Activated naive CD8-positive, alpha-beta T cell treated with anti-CD3 and anti-CD28 coated beads, Interleukin-2, amount 50 U/mL, for 16 hours (primary cell): ENCODE measurements at regions not wholly inside any gene's neighbourhood (a gene's known extent, or its start where the extent isn't known, plus 50 kb on each side); places are given as distances from the start of the nearest gene placed in this dataset.
"Not testable (repeated sequence)": the region's sequence is repeated elsewhere in the genome, so short reads cannot be mapped to it uniquely, and the experiment has no call there.

Source experiments
- DNase-seq: peaks from one replicate; pipeline ENCODE4 v3.0.0-alpha.2; 2020; ENCODE audit warnings: low read depth, low spot score

DNA sequence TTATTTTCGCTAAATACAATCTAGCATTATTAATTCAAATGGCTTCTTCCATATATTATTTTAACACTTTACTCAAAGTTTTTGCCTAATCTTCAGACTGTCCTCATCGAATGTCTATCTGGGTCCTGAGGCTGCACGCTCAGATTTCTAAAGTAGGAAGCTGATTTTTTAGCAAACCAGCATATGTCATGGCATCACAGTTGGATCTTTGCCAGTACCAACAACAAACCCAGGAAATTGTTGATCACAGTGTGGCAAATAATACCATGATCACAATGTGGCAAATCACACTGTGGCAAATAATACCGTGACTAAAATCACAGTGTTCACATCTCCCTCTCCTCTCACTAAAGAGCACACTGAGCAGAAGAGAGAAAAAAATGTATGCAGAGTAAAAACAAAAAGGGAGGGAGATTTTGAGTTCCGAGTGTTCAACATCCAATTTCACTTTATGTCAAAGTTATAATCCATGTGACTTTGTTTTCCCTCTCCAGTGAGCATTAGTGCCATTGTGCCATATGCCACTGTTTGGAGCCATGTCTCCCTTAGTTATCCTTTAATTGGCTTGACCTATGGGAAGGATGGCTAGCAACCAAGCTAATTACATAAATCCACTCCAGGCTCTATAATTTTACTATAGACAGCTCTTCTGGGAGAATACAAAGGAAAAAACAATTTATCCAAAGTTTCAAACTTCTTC is 1059.6 kb downstream of the HACE1 start:
- no peak for DNase-seq

- no peak for DNase-seq
Measured at GRCh38 chr6:103798166-103798565, 1061.6 kb downstream of the HACE1 start.

DNA sequence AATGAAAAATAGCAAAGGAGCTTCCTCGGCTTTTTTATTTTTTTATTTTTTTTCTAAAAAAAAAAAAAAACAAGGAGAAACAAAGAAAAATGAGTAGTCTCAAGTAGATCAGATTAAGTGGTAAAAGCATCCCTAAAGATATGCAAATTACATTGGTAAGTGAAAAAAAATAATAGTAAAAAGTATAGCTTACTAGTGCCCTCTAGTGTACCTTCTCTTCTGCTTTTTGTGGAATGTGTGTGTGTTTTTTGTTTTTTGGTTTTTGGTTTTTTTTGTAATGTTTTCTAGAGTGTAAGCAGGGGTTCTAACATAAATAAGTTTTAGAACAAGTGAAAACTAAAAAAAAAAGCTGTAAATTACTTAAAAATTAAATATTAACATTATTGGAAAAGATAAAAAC is 1062.0 kb downstream of the HACE1 start:
- no peak for DNase-seq

DNA sequence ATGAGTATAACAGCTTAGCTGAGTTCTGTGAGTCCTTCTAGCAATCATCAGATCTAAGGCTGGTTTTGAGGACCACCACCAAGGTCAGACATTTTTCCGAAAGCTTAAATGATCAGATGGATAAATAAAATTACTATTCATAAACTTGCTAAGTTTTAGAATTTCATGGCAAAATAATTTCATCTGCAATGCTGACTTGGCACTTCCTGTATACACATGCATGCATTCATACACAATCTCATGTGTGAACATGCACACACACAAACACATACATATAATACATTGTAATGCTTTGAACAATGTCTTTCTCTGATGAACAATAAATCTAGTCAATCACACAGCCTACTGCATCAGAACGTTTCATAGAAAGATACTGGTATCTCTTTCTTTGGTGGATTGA is 1068.3 kb downstream of the HACE1 start:
- DNase-seq, result no peak

DNA sequence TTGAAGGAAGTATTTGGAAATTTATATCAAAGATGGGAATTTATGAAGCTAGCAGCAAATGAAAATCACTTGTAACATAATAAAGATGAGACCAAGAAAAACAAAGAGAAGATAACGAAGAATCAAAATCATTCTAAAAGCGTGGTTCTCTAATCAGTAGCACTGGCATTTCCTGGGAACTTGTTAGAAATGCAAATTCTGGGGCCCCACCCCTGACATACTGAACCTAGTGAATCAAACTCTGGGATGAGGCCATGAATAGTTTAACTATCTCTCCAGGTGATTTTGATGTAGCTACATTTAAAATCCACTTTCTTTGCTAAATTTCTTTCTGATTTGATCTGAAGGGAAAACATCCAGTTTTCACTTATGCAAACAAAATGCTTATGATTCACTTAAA is 1075.6 kb downstream of the HACE1 start:
- DNase-seq, result no peak

DNA sequence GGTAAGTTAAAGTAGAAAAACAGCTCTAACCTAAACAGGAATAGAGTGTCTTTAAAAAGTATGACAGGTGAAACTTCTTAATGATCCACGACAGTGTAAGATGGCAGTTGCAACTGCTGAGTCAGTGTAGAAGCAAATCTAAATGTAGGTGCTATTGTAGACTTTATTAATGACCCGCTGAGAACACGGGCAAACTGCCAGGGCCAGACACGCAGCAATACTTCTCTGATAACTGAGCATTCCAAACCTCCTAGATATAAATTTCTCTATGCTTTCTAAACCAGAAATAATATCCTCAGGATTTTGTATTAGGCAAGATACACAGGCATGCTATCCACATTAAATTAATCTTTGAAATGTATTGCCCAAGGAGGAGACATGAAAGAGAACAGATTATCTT is 1076.4 kb downstream of the HACE1 start:
- no peak for DNase-seq

- DNase-seq, result no peak
Measured at GRCh38 chr6:103769431-103769830, 1090.3 kb downstream of the HACE1 start.

DNA sequence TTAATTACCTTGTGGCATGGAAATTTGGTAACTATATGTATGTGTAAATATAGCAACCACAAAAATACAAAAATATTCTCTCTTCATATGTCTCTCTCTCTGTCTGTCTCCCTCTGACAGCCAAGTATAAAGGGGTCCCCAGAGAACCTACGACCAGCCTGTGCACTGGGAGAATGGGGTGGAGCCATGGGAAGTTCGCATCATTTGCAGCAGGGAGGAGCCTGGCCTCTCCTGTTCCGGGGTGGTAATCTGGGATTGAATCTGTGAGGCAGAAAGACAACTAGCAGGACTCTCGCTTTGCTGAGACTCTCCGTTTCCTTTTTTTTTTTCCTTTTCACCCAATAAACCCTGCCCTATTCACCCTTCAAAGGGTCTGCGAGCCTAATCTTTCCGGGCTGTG is 1109.1 kb downstream of the HACE1 start:
- DNase-seq, result no peak

DNA sequence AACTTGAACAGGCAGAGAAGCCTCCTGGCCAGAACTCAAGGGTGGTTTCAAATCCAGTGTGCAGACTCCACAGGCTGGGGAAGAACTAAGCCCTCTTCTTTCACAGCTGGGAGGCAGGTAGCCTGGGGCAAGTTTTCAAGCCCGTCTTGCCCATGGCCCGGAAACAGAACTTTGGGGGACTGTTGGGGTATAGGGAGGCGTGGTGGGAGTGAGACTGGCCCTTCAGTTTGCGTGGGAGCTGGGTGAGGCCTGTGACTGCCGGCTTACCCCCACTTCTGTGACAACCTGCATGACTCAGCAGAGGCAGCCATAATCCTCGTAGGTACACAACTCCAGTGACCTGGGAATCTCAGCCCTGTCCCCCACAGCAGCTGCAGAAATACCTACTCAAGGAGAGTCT is 1125.7 kb downstream of the HACE1 start:
- DNase-seq, result no peak

DNA sequence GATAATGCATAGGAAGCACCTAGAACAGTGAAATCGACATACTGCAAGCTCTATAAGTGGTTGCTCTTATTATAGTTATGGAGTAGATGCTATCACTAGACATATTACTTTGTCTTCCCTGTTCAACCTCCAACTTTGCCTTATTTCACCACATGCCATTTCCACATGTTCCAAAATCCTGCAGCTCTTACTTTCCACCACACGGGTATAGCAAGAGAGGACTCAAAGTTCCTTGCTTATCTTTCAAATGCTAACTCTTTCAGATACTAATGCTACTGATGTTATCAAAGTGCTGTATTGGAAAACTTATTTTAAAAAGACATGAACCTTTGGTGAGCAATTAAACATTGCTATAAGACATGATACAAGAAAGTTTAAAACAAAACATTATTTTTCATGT is 1130.1 kb downstream of the HACE1 start:
- no peak for DNase-seq

DNA sequence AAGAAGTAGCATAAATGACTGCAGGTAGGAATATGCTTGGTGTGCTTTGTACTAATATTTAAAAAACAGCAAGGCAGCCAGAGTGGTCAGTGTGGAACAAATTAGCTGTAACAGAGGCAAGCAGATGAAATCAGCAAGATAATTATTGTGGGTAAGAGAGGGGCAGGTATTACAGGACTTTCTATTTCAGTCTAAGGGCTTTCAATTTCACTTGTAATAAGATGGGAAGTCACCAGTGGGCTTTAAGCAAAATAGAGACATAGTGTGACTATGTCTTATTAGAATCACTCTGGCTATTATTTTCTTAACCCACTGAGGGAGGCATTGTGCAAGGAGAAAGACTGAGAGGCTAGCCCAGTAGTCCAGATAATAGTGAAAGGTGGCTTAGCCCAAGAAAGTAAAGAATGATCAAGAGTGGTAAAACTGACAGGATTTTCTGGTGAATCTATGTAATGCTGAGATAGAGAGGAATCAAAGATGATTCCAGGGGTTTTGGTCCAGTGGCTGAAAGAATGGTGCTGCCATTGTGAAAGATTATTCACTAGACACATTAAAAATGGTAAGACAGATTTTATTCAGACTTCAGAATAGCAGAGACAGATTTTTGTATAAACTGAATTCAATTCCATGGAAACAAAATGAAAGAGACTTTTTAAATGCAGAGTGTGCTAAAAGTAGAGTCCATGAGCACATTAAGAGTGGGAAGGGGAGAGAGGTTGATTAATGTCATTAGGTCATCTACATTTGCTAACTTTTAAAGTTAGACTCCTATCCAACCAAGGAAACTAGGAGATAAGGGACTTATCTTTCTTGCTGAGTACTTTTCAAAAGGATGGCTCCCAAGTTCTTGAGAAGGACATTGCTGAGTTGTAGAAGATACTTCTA is 1136.0 kb downstream of the HACE1 start:
- no peak for DNase-seq

DNA sequence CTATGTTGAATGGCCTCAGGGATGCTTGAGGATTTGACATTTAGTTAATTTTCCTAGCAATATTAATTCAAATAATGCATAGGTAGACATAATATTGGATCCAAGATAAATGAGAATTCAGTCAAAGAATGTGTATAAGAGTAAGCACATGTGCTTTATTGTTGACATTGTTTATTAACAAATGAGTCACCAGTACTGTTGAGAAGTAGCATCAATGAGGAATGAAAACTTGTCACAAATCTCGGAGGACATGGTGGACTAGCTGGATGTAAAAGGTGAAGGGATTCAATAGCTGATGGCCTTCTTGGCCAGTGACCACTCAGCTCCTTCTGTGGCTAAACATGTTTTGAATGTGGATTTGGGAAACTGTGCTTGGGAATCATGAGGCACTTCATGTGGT is 1137.0 kb downstream of the HACE1 start:
- DNase-seq, result no peak

GRCh38 chr6:103721923-103722322 is 1137.8 kb downstream of the HACE1 start:
- DNase-seq, result no peak

DNA sequence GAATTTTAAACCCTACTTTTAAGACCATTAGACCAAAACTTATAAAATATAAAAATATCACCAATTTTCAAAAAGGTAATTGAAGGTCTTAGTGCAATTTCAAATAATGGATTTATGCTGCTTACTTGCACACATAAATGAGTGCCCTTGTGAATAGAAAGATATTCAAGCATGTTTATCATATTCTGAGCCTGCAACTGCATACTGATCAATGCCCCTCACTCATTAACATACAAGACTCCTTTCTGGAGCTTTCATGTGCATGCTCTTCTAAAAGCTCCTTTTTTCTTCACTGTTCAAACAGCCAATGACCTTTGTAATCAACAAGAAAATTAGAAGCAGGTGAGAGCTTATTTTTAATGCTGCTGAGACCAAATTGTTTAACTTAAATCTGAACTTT is 1139.3 kb downstream of the HACE1 start:
- DNase-seq, result no peak

GRCh38 chr6:103719545-103719944 is 1140.2 kb downstream of the HACE1 start:
- DNase-seq, result no peak

- no peak for DNase-seq
Measured at GRCh38 chr6:103715269-103715668, 1144.5 kb downstream of the HACE1 start.

DNA sequence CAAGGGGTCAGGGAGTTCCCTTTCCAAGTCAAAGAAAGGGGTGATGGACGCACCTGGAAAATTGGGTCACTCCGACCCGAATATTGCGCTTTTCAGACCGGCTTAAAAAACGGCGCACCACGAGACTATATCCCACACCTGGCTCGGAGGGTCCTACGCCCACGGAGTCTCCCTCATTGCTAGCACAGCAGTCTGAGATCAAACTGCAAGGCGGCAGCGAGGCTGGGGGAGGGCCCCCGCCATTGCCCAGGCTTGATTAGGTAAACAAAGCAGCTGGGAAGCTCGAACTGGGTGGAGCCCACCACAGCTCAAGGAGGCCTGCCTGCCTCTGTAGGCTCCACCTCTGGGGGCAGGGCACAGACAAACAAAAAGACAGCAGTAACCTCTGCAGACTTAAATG is 1150.5 kb downstream of the HACE1 start:
- not testable (repeated sequence) for DNase-seq

DNA sequence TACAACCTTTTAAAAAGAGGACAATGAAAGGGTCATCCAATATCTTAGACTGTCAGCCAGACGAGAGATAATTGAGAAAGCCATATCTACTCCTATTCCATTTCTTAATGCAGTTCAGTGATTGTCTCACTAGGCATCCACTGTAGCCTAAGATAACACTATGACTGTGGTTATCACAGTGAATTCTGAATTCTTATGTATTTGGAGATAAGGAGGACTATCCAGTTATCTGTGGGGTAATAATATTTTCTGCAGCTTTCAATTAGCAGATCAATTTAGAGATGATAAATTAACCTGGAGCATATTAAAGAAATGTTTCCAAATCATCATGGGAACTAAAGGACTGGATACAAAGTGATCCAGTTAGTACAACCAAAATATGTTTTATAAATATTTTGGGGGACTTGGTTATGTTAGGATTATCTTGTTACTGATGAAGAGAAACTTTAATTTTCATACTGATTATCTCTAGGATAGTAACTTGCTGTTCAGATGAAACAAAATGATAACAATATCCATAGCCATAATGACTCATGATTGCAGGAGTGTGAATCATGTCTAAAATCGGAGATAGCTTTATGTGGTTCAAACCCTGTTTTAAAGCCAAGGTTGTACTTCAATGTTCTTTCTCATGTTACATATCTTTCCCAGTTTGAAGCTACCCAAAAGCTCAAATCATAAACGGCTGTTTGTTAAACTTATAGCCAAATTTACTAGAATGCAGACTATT is 1152.0 kb downstream of the HACE1 start:
- DNase-seq, result no peak

DNA sequence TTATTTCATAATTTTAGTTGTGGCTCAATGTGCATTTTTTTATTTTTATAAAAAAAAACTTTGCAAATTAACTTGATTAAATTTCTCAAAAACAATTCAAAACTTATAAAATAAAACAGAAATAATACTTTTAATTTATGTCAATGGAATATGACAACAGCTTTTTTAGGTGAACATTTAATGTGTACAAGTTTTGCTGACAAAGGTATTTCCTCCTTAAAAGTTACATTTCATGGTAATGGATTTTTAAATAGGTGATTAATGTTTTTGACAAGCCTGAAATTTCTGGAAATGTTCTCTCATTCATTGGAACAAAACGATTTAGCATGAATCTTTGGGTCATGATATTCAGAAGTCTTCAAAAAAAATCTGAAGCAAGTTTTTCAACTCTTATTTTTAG is 1160.0 kb downstream of the HACE1 start:
- no peak for DNase-seq

DNA sequence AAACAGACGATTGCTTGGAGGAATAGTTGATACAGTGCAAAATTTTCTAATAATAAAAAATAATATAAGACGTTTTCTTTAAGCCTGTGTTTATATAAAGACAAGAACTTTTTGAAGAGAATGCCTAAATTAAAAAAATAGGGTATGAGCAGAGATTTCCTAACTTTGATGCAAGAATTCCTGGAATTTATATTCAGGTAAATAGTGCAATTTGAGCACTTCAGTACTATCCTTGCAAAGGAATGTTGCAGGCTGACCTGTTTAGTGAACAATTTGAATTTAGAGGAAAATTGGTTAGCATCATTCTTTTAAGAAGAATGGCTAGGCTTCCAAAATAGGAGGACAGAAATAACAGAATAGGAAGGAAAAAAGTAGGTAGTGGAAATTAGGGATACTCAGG is 1172.3 kb downstream of the HACE1 start:
- no peak for DNase-seq

DNA sequence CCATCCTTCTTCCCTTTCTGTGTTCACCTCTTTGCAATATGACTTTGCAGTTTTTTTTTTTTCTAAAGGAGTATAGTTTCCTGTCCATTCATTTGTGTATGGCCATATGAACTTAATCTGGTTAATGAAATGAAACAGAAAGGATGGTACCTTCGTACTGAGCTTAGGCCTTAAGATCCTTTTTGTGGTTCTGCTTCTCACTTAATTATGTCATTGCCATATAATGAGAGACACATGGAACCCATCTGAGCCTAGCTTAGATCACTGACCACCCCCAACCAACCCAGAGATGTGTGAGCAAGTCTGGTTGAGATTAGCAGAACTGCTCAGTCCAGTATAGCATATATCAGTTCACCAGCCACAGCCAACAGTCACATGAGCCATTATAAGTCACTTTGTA is 1179.6 kb downstream of the HACE1 start:
- DNase-seq, result no peak

- DNase-seq, result no peak
Measured at GRCh38 chr6:103677290-103677689, 1182.4 kb downstream of the HACE1 start.
